ENCODE measurements at regions not wholly inside any gene's neighbourhood (a gene's known extent, or its start where the extent isn't known, plus 50 kb on each side); places are given as distances from the start of the nearest gene placed in this dataset.

- DNase-seq (ENCODE audit: low read depth in 1 of 2, low spot score in 2 of 2), result no peak
- H2BK120ac ChIP-seq (replicated peaks; ENCODE audit: low read depth, low read length), result no peak overlapping the region
- no peak overlapping the region for H4K5ac ChIP-seq (ENCODE audit: insufficient read length, low read depth, low read length)
- CTCF ChIA-PET (ENCODE audit: partially characterized antibody), result interaction anchor here (1.3 to 2.0 kb wide), 4 partner anchors 13 to 22 kb away, joined by 4 to 5 read pairs (median 4); no protein-coding TSS in a partner anchor
- no peaks in the 10 kb centered on the region for H3K36me3 ChIP-seq (ENCODE audit: control insufficient read depth in 2 of 4, insufficient read depth in 4 of 4, low read length in 3 of 4)
- no peak overlapping the region for H3K56ac ChIP-seq (replicated peaks; ENCODE audit: insufficient read length, low read depth, low read length)
- no peak overlapping the region for H2BK20ac ChIP-seq (ENCODE audit: low read length)
- no peak overlapping the region for H3K23ac ChIP-seq (ENCODE audit: insufficient read length)
- no peak overlapping the region for H3K14ac ChIP-seq (ENCODE audit: insufficient read length)
- no peaks in the 10 kb centered on the region for H3K23me2 ChIP-seq (ENCODE audit: low read depth, low read length)
- H3K9ac ChIP-seq (replicated peaks in 1 of 4; ENCODE audit: extremely low read depth in 1 of 4, low read depth in 3 of 4, low read length in 3 of 4), result no peak overlapping the region
- H3K79me1 ChIP-seq (ENCODE audit: low read depth, low read length), result no peaks in the 10 kb centered on the region
- H3K9me3 ChIP-seq (ENCODE audit: insufficient read depth in 2 of 2, low read depth in 1 of 2, low read length in 1 of 2), result no peaks in the 10 kb centered on the region
- no peak overlapping the region for H3K18ac ChIP-seq (ENCODE audit: extremely low read depth, low read length)
- H4K8ac ChIP-seq (ENCODE audit: extremely low read depth, insufficient read depth, low read length), result no peak overlapping the region
- no peak overlapping the region for H3K4me2 ChIP-seq (ENCODE audit: insufficient read depth in 1 of 2, low read depth in 2 of 2, low read length in 2 of 2)
- no peak overlapping the region for H4K91ac ChIP-seq (replicated peaks; ENCODE audit: insufficient read length, low read length)
- no peak overlapping the region for H2BK12ac ChIP-seq (ENCODE audit: low read depth, low read length)
- no peaks in the 10 kb centered on the region; a peak in 2 of 7 replicates for H3K4me1 ChIP-seq (replicated peaks in 1 of 4; ENCODE audit: control insufficient read depth in 3 of 4, insufficient read depth in 4 of 4, low read length in 3 of 4)
- H2AK5ac ChIP-seq (ENCODE audit: low read depth, low read length), result no peak overlapping the region
- FAIRE-seq, result no peak
- POLR2A ChIA-PET (ENCODE audit: partially characterized antibody), result no interaction called here
- no peak overlapping the region for H3K4ac ChIP-seq (replicated peaks; ENCODE audit: insufficient read length, low read depth, low read length)
- TF ChIP-seq SP4 (IDR thresholded peaks at IDR 0.05; ENCODE audit: low read length) (no peak), YY1 (IDR thresholded peaks at IDR 0.05; ENCODE audit: low read depth, low read length) (no peak), RNF2 (IDR thresholded peaks at IDR 0.05; ENCODE audit: borderline replicate concordance, low read depth, low read length, missing control alignments, poor library complexity, severe bottlenecking) (no peak), NANOG (IDR thresholded peaks at IDR 0.05; ENCODE audit: insufficient read depth, low read depth, low read length, poor library complexity, severe bottlenecking) (no peak)
- H3K4me3 ChIP-seq (ENCODE audit: extremely low read depth in 1 of 4, insufficient read depth in 2 of 4, low read depth in 3 of 4, low read length in 4 of 4), result no peak overlapping the region
- no peak overlapping the region for H2BK5ac ChIP-seq (ENCODE audit: low read depth, low read length)
- no peaks in the 10 kb centered on the region for H4K20me1 ChIP-seq (replicated peaks in 1 of 2; ENCODE audit: control insufficient read depth in 1 of 2, insufficient read depth in 2 of 2, low read length in 2 of 2)
- no peak overlapping the region for H2AFZ ChIP-seq (ENCODE audit: low read length)
- no peak overlapping the region for H3K27ac ChIP-seq (ENCODE audit: low read depth, low read length)
- H3K79me2 ChIP-seq (ENCODE audit: control insufficient read depth in 1 of 2, insufficient read depth in 2 of 2, low read length in 2 of 2), result no peaks in the 10 kb centered on the region
- H2BK15ac ChIP-seq (ENCODE audit: low read length), result no peak overlapping the region
- no peaks in the 10 kb centered on the region for H3K27me3 ChIP-seq (replicated peaks in 1 of 4; ENCODE audit: control insufficient read depth in 3 of 4, extremely low read depth in 1 of 4, insufficient read depth in 3 of 4, low read length in 3 of 4)
Measured at GRCh38 chr20:51987812-51988211, 185.5 kb upstream of the SALL4 start.

All from H1 (cell line).